Body of pancreas (tissue), 4 donors: ENCODE measurements at regions not wholly inside any gene's neighbourhood (a gene's known extent, or its start where the extent isn't known, plus 50 kb on each side); places are given as distances from the start of the nearest gene placed in this dataset.

ENCODE experiments used
- POLR2A ChIP-seq, 3 donors: fragments of 450-650 bp; IDR thresholded peaks; one replicate each; pipeline ENCODE4 v1.6.1; 2016; ENCODE audit warnings: antibody characterized with exemption in 3 of 3, mild to moderate bottlenecking in 2 of 3
- TF ChIP-seq, protein P1 (sequence below), 7 experiments: fragments of 450-650 bp in 4 of 7; fragments of 200-600 bp in 3 of 7; sonication (generic) in 3 of 7; IDR thresholded peaks; one replicate each; pipeline ENCODE4 v1.5.1; 2016 to 2019; ENCODE audit warnings: antibody characterized with exemption in 7 of 7

- no peak for TF ChIP-seq POLR2A (IDR thresholded peaks at IDR 0.05)
- TF ChIP-seq, protein P1, sequence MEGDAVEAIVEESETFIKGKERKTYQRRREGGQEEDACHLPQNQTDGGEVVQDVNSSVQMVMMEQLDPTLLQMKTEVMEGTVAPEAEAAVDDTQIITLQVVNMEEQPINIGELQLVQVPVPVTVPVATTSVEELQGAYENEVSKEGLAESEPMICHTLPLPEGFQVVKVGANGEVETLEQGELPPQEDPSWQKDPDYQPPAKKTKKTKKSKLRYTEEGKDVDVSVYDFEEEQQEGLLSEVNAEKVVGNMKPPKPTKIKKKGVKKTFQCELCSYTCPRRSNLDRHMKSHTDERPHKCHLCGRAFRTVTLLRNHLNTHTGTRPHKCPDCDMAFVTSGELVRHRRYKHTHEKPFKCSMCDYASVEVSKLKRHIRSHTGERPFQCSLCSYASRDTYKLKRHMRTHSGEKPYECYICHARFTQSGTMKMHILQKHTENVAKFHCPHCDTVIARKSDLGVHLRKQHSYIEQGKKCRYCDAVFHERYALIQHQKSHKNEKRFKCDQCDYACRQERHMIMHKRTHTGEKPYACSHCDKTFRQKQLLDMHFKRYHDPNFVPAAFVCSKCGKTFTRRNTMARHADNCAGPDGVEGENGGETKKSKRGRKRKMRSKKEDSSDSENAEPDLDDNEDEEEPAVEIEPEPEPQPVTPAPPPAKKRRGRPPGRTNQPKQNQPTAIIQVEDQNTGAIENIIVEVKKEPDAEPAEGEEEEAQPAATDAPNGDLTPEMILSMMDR (IDR thresholded peaks at IDR 0.05): no peak
These were observed 300.1 kb upstream of the NCAM1 start for GRCh38 chr11:112661146-112661545.
